ENCODE measurements at regions not wholly inside any gene's neighbourhood (a gene's known extent, or its start where the extent isn't known, plus 50 kb on each side); places are given as distances from the start of the nearest gene placed in this dataset.

- no peak overlapping the region for H3K4me3 ChIP-seq (ENCODE audit: low read depth, low read length)
- DNase-seq (ENCODE audit: low read depth): no peak
- no peak for TF ChIP-seq CTCF (IDR thresholded peaks at IDR 0.05; ENCODE audit: insufficient read depth, low read depth, low read length)
Measured at GRCh38 chr15:97129674-97130073, 799.2 kb downstream of the NR2F2 start.

- DNase-seq (ENCODE audit: low read depth): no peak
- H3K4me3 ChIP-seq (ENCODE audit: low read depth, low read length): no peak overlapping the region
- no peak for TF ChIP-seq CTCF (IDR thresholded peaks at IDR 0.05; ENCODE audit: insufficient read depth, low read depth, low read length)
Measured at GRCh38 chr15:97140216-97140615, 809.7 kb downstream of the NR2F2 start.

DNA sequence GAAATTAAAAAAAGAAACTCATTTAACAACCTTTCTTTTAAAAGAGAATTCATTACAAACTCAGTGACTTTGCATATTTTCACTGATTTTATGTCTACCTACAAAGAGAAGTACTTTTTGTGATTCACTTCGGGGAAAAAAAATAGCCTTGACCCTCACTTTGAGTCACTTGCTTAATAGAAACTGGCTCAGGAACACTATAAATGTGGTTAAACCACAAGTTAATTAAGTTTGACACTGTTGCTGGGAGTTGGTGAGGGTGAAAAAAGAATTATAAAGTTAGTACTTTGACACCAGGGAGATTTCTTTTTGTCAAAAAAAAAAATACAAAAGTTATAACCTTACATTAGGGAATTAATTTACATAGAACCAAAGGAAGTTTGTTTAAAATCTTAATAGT lies 810.9 kb downstream of the NR2F2 start:
- no peak for TF ChIP-seq CTCF (IDR thresholded peaks at IDR 0.05; ENCODE audit: insufficient read depth, low read depth, low read length)
- DNase-seq (ENCODE audit: low read depth): no peak
- no peak overlapping the region for H3K4me3 ChIP-seq (ENCODE audit: low read depth, low read length)

- TF ChIP-seq CTCF (IDR thresholded peaks at IDR 0.05; ENCODE audit: insufficient read depth, low read depth, low read length): no peak
Measured at GRCh38 chr15:97141871-97142270, 811.4 kb downstream of the NR2F2 start.

GRCh38 chr15:97143592-97144376 lies 813.3 kb downstream of the NR2F2 start:
- no peak for DNase-seq (ENCODE audit: low read depth)
- no peak overlapping the region for H3K4me3 ChIP-seq (ENCODE audit: low read depth, low read length)
- TF ChIP-seq CTCF (IDR thresholded peaks at IDR 0.05; ENCODE audit: insufficient read depth, low read depth, low read length): no peak

More at GRCh38 chr15:97141871-97142270, 811.4 kb downstream of the NR2F2 start:
- DNase-seq (ENCODE audit: low read depth): no peak
- H3K4me3 ChIP-seq (ENCODE audit: low read depth, low read length): no peak overlapping the region

- no peak for TF ChIP-seq CTCF (IDR thresholded peaks at IDR 0.05; ENCODE audit: insufficient read depth, low read depth, low read length)
- H3K4me3 ChIP-seq (ENCODE audit: low read depth, low read length): no peak overlapping the region
- DNase-seq (ENCODE audit: low read depth): no peak
Measured at GRCh38 chr15:97144377-97144711, 813.8 kb downstream of the NR2F2 start.

All from fibroblast of villous mesenchyme (primary cell).